GM23338 (cell line): ENCODE measurements at regions not wholly inside any gene's neighbourhood (a gene's known extent, or its start where the extent isn't known, plus 50 kb on each side); places are given as distances from the start of the nearest gene placed in this dataset.

Experiments used
- ATAC-seq: fragments of 200-7000 bp; cut with Tn5 transposase; 3 replicates; pipeline ENCODE4 v1.9.1; 2020
- DNase-seq: peaks from one replicate; pipeline ENCODE4 v3.0.0-alpha.2; 2015; ENCODE audit warnings: low spot score
- H2AFZ ChIP-seq: fragments of 200-600 bp; sonication (generic); 2 replicates; pipeline ENCODE4 v1.8.0; 2016; ENCODE audit warnings: antibody characterized with exemption, mild to moderate bottlenecking, moderate library complexity
- H3F3A ChIP-seq: fragments of 200-600 bp; sonication (generic); replicated peaks from 2 replicates; pipeline ENCODE4 v1.8.0; 2017; ENCODE audit warnings: antibody characterized with exemption, mixed run types, low read depth
- H3K27ac ChIP-seq: fragments of 200-600 bp; sonication (generic); 2 replicates; pipeline ENCODE4 v1.6.1; 2016; ENCODE audit warnings: low read depth
- H3K27me3 ChIP-seq: fragments of 200-600 bp; sonication (generic); 2 replicates; pipeline ENCODE4 v1.8.0; 2016; ENCODE audit warnings: mild to moderate bottlenecking, mixed run types, moderate library complexity; ENCODE audit not compliant: insufficient read depth
- H3K36me3 ChIP-seq: fragments of 200-600 bp; sonication (generic); 2 replicates; pipeline ENCODE4 v1.8.0; 2016; ENCODE audit warnings: mild to moderate bottlenecking; ENCODE audit not compliant: insufficient read depth
- H3K4me1 ChIP-seq: fragments of 200-600 bp; sonication (generic); 2 replicates; pipeline ENCODE4 v1.8.0; 2016; ENCODE audit warnings: mild to moderate bottlenecking, moderate library complexity; ENCODE audit not compliant: insufficient read depth
- H3K4me2 ChIP-seq: fragments of 200-600 bp; sonication (generic); 2 replicates; pipeline ENCODE4 v1.7.1; 2017; ENCODE audit warnings: mixed run types
- H3K4me3 ChIP-seq: fragments of 200-600 bp; sonication (generic); 2 replicates; pipeline ENCODE4 v1.6.1; 2016; ENCODE audit warnings: mixed run types
- H3K79me2 ChIP-seq: fragments of 200-600 bp; sonication (generic); replicated peaks from 2 replicates; pipeline ENCODE4 v1.8.0; 2017; ENCODE audit warnings: mild to moderate bottlenecking; ENCODE audit not compliant: insufficient read depth
- H3K9me2 ChIP-seq: fragments of 200-600 bp; sonication (generic); 2 replicates; pipeline ENCODE4 v1.8.0; 2017; ENCODE audit not compliant: insufficient read depth
- H4K20me1 ChIP-seq: fragments of 200-600 bp; sonication (generic); replicated peaks from 2 replicates; pipeline ENCODE4 v1.8.0; 2017; ENCODE audit warnings: mild to moderate bottlenecking; ENCODE audit not compliant: insufficient read depth
- H3K27ac Mint-ChIP-seq: 2 replicates; pipeline ENCODE4 v1.8.0; 2020; ENCODE audit warnings: inconsistent platforms, mild to moderate bottlenecking, moderate library complexity, mixed read lengths
- H3K27me3 Mint-ChIP-seq: 3 replicates; pipeline ENCODE4 v1.8.0; 2022; ENCODE audit warnings: low read depth, mild to moderate bottlenecking, moderate library complexity, mixed read lengths, inconsistent platforms; ENCODE audit not compliant: insufficient read depth, poor library complexity
- H3K36me3 Mint-ChIP-seq: 3 replicates; pipeline ENCODE4 v1.8.0; 2021; ENCODE audit warnings: low read depth, mild to moderate bottlenecking, inconsistent platforms, moderate library complexity, mixed read lengths
- H3K4me1 Mint-ChIP-seq: 3 replicates; pipeline ENCODE4 v1.8.0; 2020; ENCODE audit warnings: mild to moderate bottlenecking, inconsistent platforms, mixed read lengths
- H3K4me3 Mint-ChIP-seq: 3 replicates; pipeline ENCODE4 v1.8.0; 2021; ENCODE audit warnings: moderate library complexity, mild to moderate bottlenecking, inconsistent platforms, mixed read lengths
- H3K9me3 Mint-ChIP-seq: 3 replicates; pipeline ENCODE4 v1.8.0; 2020; ENCODE audit warnings: moderate library complexity, mild to moderate bottlenecking, inconsistent platforms, mixed read lengths
- ETS1 ChIP-seq: IDR thresholded peaks from 2 replicates; pipeline ENCODE4 v1.6.1; 2016; ENCODE audit warnings: antibody characterized with exemption
- EZH2 ChIP-seq: fragments of 200-600 bp; sonication (generic); IDR thresholded peaks from one replicate; pipeline ENCODE4 v1.8.0; 2017; ENCODE audit warnings: antibody characterized with exemption, mild to moderate bottlenecking, low read depth; ENCODE audit not compliant: unreplicated experiment
- NANOG ChIP-seq: IDR thresholded peaks from 2 replicates; pipeline ENCODE4 v1.6.1; 2016; ENCODE audit warnings: antibody characterized with exemption, borderline replicate concordance
- POLR2AphosphoS5 ChIP-seq: IDR thresholded peaks from 2 replicates; pipeline ENCODE4 v1.6.1; 2016; ENCODE audit warnings: antibody characterized with exemption, low read depth
- REST ChIP-seq: IDR thresholded peaks from one replicate; pipeline ENCODE4 v1.6.1; 2018; ENCODE audit warnings: antibody characterized with exemption; ENCODE audit not compliant: unreplicated experiment
- STAT1 ChIP-seq: IDR thresholded peaks from one replicate; pipeline ENCODE4 v1.6.1; 2016; ENCODE audit warnings: antibody characterized with exemption; ENCODE audit not compliant: unreplicated experiment
- ZNF114 ChIP-seq: fragments of 250-450 bp; sonication (Bioruptor Pico); IDR thresholded peaks from 2 replicates; pipeline ENCODE4 v1.5.0; 2020; ENCODE audit warnings: mild to moderate bottlenecking, moderate library complexity
- ZNF331 ChIP-seq: fragments of 250-450 bp; sonication (Bioruptor Pico); IDR thresholded peaks from 2 replicates; pipeline ENCODE4 v1.5.0; 2020; ENCODE audit warnings: low read depth, mild to moderate bottlenecking, moderate library complexity
- ZNF462 ChIP-seq: fragments of 250-450 bp; sonication (Bioruptor Pico); IDR thresholded peaks from 2 replicates; pipeline ENCODE4 v1.5.0; 2020; ENCODE audit warnings: mild to moderate bottlenecking, moderate library complexity

- no peak for TF ChIP-seq REST
- TF ChIP-seq ZNF462 = no peak
- no peak for TF ChIP-seq POLR2AphosphoS5
Observed at GRCh38 chr12:30519535-30519934, 176.1 kb downstream of the IPO8 start (continued).

- H3K36me3 ChIP-seq = no peaks in the 10 kb centered on the region
- peaks cover 1% of the 10 kb centered on the region for H3K27me3 Mint-ChIP-seq
- H3K4me2 ChIP-seq = no peak overlapping the region
- H4K20me1 ChIP-seq = no peaks in the 10 kb centered on the region
- H3F3A ChIP-seq = no peaks in the 10 kb centered on the region
- no peak overlapping the region for H3K4me3 Mint-ChIP-seq
- no peaks in the 10 kb centered on the region for H3K9me2 ChIP-seq
- H3K4me3 ChIP-seq = no peak overlapping the region
- H3K36me3 Mint-ChIP-seq = no peaks in the 10 kb centered on the region
- H3K27ac ChIP-seq = no peak overlapping the region
- no peaks in the 10 kb centered on the region for H3K27me3 ChIP-seq
- H3K79me2 ChIP-seq = no peaks in the 10 kb centered on the region
- no peak for ATAC-seq
- peaks cover 7% of the 10 kb centered on the region for H3K4me1 Mint-ChIP-seq
- 0 out of 3 replicates have a peak, but pooled peaks cover 2% of the 10 kb centered on the region for H3K9me3 Mint-ChIP-seq
- H3K4me1 ChIP-seq = no peaks in the 10 kb centered on the region
- no peak overlapping the region for H3K27ac Mint-ChIP-seq
- no peak overlapping the region for H2AFZ ChIP-seq
- DNase-seq = no peak
- TF ChIP-seq ZNF331 (CRISPR knock-in tag) (no peak), ETS1 (no peak), NANOG (no peak), EZH2 (no peak), STAT1 (no peak), ZNF114 (CRISPR knock-in tag) (no peak), POLR2AphosphoS5 (no peak), REST (no peak)
Observed at GRCh38 chr12:30517320-30517719, 178.3 kb downstream of the IPO8 start.
